ENCODE measurements at regions not wholly inside any gene's neighbourhood (a gene's known extent, or its start where the extent isn't known, plus 50 kb on each side); places are given as distances from the start of the nearest gene placed in this dataset.

DNA sequence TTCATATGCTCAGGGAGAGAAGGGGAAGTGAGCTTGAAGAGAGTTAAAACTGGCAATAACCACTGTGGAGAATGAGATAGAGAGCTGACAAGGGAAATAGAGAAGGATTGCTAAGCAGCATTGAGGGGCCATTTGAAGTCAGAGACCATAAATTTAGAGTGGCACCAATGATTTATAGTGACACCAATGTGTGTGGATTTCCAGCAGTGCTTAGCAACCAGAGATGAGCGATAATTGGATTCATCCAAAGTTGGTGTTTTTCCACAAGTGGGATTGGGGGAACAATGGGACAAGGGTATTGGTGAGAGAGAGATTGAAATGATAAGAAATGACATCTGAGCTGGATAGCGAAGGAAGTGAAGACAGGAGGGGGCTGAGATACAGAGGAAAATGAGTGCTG lies 114.1 kb downstream of the C1orf94 start:
- TF ChIP-seq, protein P1, sequence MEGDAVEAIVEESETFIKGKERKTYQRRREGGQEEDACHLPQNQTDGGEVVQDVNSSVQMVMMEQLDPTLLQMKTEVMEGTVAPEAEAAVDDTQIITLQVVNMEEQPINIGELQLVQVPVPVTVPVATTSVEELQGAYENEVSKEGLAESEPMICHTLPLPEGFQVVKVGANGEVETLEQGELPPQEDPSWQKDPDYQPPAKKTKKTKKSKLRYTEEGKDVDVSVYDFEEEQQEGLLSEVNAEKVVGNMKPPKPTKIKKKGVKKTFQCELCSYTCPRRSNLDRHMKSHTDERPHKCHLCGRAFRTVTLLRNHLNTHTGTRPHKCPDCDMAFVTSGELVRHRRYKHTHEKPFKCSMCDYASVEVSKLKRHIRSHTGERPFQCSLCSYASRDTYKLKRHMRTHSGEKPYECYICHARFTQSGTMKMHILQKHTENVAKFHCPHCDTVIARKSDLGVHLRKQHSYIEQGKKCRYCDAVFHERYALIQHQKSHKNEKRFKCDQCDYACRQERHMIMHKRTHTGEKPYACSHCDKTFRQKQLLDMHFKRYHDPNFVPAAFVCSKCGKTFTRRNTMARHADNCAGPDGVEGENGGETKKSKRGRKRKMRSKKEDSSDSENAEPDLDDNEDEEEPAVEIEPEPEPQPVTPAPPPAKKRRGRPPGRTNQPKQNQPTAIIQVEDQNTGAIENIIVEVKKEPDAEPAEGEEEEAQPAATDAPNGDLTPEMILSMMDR (IDR thresholded peaks at IDR 0.05) = no peak
- TF ChIP-seq POLR2A (IDR thresholded peaks at IDR 0.05; ENCODE audit: low read length) = no peak
